ENCODE measurements at regions not wholly inside any gene's neighbourhood (a gene's known extent, or its start where the extent isn't known, plus 50 kb on each side); places are given as distances from the start of the nearest gene placed in this dataset.

DNA sequence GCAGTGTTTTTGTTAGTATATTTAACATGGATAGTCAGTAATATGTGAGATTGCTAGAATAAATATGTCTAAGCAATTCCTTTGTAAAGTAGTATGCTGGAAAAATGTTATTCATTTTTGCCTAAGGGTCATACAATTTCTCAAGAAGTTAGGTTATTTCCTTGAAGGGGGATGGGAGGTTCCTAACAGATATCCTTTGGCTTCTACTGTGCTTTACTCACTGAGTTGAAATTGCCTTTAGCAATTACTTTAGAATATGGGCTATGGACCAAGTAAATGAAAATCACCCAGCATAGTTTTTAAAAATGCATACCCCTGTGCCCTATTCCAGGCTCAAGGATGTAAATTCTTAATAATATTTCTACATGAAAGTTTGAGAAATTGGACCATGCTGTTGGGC lies 1386.4 kb upstream of the SLC39A10 start:
- TF ChIP-seq, protein P1, sequence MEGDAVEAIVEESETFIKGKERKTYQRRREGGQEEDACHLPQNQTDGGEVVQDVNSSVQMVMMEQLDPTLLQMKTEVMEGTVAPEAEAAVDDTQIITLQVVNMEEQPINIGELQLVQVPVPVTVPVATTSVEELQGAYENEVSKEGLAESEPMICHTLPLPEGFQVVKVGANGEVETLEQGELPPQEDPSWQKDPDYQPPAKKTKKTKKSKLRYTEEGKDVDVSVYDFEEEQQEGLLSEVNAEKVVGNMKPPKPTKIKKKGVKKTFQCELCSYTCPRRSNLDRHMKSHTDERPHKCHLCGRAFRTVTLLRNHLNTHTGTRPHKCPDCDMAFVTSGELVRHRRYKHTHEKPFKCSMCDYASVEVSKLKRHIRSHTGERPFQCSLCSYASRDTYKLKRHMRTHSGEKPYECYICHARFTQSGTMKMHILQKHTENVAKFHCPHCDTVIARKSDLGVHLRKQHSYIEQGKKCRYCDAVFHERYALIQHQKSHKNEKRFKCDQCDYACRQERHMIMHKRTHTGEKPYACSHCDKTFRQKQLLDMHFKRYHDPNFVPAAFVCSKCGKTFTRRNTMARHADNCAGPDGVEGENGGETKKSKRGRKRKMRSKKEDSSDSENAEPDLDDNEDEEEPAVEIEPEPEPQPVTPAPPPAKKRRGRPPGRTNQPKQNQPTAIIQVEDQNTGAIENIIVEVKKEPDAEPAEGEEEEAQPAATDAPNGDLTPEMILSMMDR (IDR thresholded peaks at IDR 0.05; ENCODE audit: insufficient read depth, low read depth, low read length), result no peak
- no peak for TF ChIP-seq EZH2 (IDR thresholded peaks at IDR 0.05; ENCODE audit: insufficient read depth, low read length)
